Stimulated activated naive CD8-positive, alpha-beta T cell treated with anti-CD3 and anti-CD28 coated beads, Interleukin-15, Interleukin-2, amounts not matched to agents 100 U/mL and 50 U/mL, for 24 hours (primary cell): ENCODE measurements at regions not wholly inside any gene's neighbourhood (a gene's known extent, or its start where the extent isn't known, plus 50 kb on each side); places are given as distances from the start of the nearest gene placed in this dataset.

Experiments
- ATAC-seq: fragments of 150-1000 bp; cut with Tn5 transposase; one replicate; pipeline ENCODE4 v1.10.0; 2021
- DNase-seq: peaks from one replicate; pipeline ENCODE4 v3.0.0; 2021

GRCh38 chr13:40145139-40145538 is 489.7 kb downstream of the COG6 start:
- DNase-seq (no peak), ATAC-seq (peak; percentile 19)

- DNase-seq (no peak), ATAC-seq (no peak)
Observed at GRCh38 chr13:40146063-40146462, 490.6 kb downstream of the COG6 start.

- no peak for DNase-seq
- ATAC-seq = peak; percentile 50
Observed at GRCh38 chr13:40146611-40147117, 491.2 kb downstream of the COG6 start.

GRCh38 chr13:40148101-40148500 is 492.6 kb downstream of the COG6 start:
- DNase-seq = peak; percentile 41
- ATAC-seq = peak; percentile 90

- DNase-seq (no peak), ATAC-seq (no peak)
Observed at GRCh38 chr13:40148742-40149141, 493.3 kb downstream of the COG6 start.

- no peak for DNase-seq
- no peak for ATAC-seq
Observed at GRCh38 chr13:40149611-40150274, 494.3 kb downstream of the COG6 start.

- ATAC-seq = no peak
Observed at GRCh38 chr13:40151673-40152072, 496.2 kb downstream of the COG6 start.

GRCh38 chr13:40152145-40152544 is 496.7 kb downstream of the COG6 start:
- ATAC-seq = no peak
- no peak for DNase-seq

More at GRCh38 chr13:40151673-40152072, 496.2 kb downstream of the COG6 start:
- DNase-seq = no peak

- ATAC-seq (no peak), DNase-seq (no peak)
Observed at GRCh38 chr13:40152922-40153321, 497.5 kb downstream of the COG6 start.

GRCh38 chr13:40153516-40153915 is 498.1 kb downstream of the COG6 start:
- no peak for ATAC-seq
- no peak for DNase-seq

- DNase-seq (no peak), ATAC-seq (no peak)
Observed at GRCh38 chr13:40155201-40155600, 499.7 kb downstream of the COG6 start.

GRCh38 chr13:40158218-40158617 is 502.8 kb downstream of the COG6 start:
- DNase-seq (no peak), ATAC-seq (peak; percentile 66)

- ATAC-seq = no peak
- no peak for DNase-seq
Observed at GRCh38 chr13:40158757-40159156, 503.3 kb downstream of the COG6 start.

GRCh38 chr13:40159736-40160135 is 504.3 kb downstream of the COG6 start:
- no peak for ATAC-seq

GRCh38 chr13:40160618-40161350 is 505.3 kb downstream of the COG6 start:
- no peak for ATAC-seq

More at GRCh38 chr13:40159736-40160135, 504.3 kb downstream of the COG6 start:
- no peak for DNase-seq

GRCh38 chr13:40161351-40161810 is 505.1 kb downstream of the FOXO1 start:
- ATAC-seq (no peak), DNase-seq (no peak)

More at GRCh38 chr13:40160618-40161350, 505.3 kb downstream of the COG6 start:
- no peak for DNase-seq

- DNase-seq (no peak), ATAC-seq (no peak)
Observed at GRCh38 chr13:40161931-40162330, 504.5 kb downstream of the FOXO1 start.

GRCh38 chr13:40163066-40164000 is 503.1 kb downstream of the FOXO1 start:
- no peak for ATAC-seq

GRCh38 chr13:40164133-40164532 is 502.3 kb downstream of the FOXO1 start:
- no peak for DNase-seq
- ATAC-seq = no peak

More at GRCh38 chr13:40163066-40164000, 503.1 kb downstream of the FOXO1 start:
- DNase-seq = no peak

- ATAC-seq (no peak), DNase-seq (no peak)
Observed at GRCh38 chr13:40165316-40165932, 501.0 kb downstream of the FOXO1 start.

- DNase-seq = no peak
- ATAC-seq = no peak
Observed at GRCh38 chr13:40167327-40167726, 499.1 kb downstream of the FOXO1 start.
